Rectal smooth muscle tissue (tissue), 1 donor: ENCODE measurements at regions not wholly inside any gene's neighbourhood (a gene's known extent, or its start where the extent isn't known, plus 50 kb on each side); places are given as distances from the start of the nearest gene placed in this dataset.

Experiments used
- H3K27ac ChIP-seq: one replicate; pipeline ENCODE4 v1.7.0; 2013; ENCODE audit warnings: low read depth, low read length, inconsistent platforms
- H3K27me3 ChIP-seq: one replicate; pipeline ENCODE4 v1.7.0; 2013; ENCODE audit warnings: low read length; ENCODE audit not compliant: control insufficient read depth, insufficient read depth
- H3K36me3 ChIP-seq: one replicate; pipeline ENCODE4 v1.7.0; 2013; ENCODE audit warnings: low read length; ENCODE audit not compliant: control insufficient read depth, insufficient read depth
- H3K4me1 ChIP-seq: one replicate; pipeline ENCODE4 v1.7.0; 2013; ENCODE audit warnings: low read length; ENCODE audit not compliant: control insufficient read depth, insufficient read depth
- H3K4me3 ChIP-seq: one replicate; pipeline ENCODE4 v1.7.0; 2013; ENCODE audit warnings: low read length
- H3K9ac ChIP-seq: one replicate; pipeline ENCODE4 v1.7.0; 2013; ENCODE audit warnings: low read length

- Histone ChIP-seq H3K36me3 (no peaks in the 10 kb centered on the region), H3K9ac (no peak overlapping the region), H3K4me1 (no peaks in the 10 kb centered on the region), H3K27ac (no peak overlapping the region), H3K27me3 (no peaks in the 10 kb centered on the region), H3K4me3 (no peak overlapping the region)
These were observed 571.8 kb upstream of the IL12A start for GRCh38 chr3:159416856-159417255.

- Histone ChIP-seq H3K4me1 (no peaks in the 10 kb centered on the region), H3K36me3 (no peaks in the 10 kb centered on the region), H3K27me3 (no peaks in the 10 kb centered on the region), H3K27ac (no peak overlapping the region), H3K9ac (no peak overlapping the region), H3K4me3 (no peak overlapping the region)
These were observed 570.9 kb upstream of the IL12A start for GRCh38 chr3:159417761-159418160.

DNA sequence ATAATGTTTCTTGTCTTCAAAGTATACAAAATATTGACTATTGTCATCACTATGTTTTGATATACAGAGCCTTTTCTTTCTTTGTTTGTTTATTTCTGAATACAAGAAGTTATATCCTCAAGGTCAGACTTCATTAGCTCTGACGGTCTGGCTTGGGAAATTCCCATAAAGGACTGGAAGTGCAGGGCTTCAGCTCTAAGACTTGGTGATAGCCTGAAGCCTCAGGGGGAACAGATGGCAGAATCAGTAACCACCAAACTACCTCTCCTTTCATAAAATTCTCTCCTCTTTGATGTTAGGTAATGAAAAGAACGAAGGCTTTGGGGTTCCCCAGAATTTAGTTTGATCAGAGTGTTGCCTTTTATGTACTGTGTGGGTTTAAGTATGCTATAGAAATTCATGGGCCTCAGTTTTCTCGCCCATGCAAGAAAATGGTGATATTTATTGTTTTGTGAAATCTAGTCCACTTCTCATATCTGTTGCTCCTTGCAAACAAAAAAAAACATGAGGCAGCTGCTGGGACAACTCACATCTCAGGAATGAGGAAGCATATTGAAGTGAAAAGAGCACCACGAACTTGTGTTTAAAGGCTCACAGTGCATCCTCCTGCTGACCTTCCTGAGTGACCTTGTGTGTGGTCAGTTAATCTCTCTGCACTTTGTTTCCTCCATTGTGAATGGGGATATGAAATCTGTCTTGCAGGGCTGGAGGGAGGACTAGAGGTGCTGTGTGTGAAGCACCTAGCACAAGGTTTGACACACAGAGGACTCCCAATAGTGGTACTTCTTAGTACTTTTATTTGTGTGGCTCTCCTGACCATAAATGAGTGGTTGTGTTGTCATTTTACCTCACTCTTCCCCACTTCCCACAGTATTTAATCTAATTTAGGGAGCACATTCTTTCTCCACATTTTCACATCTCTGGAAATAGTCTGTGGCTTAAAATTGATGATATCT, 569.8 kb upstream of the IL12A start:
- H3K4me3 ChIP-seq: no peak overlapping the region
- no peaks in the 10 kb centered on the region for H3K36me3 ChIP-seq
- no peak overlapping the region for H3K9ac ChIP-seq
- H3K27me3 ChIP-seq: no peaks in the 10 kb centered on the region
- H3K4me1 ChIP-seq: no peaks in the 10 kb centered on the region
- no peak overlapping the region for H3K27ac ChIP-seq

- Histone ChIP-seq H3K4me1 (no peaks in the 10 kb centered on the region), H3K27me3 (no peaks in the 10 kb centered on the region), H3K36me3 (no peaks in the 10 kb centered on the region), H3K9ac (no peak overlapping the region), H3K27ac (no peak overlapping the region), H3K4me3 (no peak overlapping the region)
These were observed 558.9 kb upstream of the IL12A start for GRCh38 chr3:159429702-159430101.

GRCh38 chr3:159432682-159433340, 555.8 kb upstream of the IL12A start:
- no peaks in the 10 kb centered on the region for H3K4me1 ChIP-seq
- H3K27me3 ChIP-seq: no peaks in the 10 kb centered on the region
- H3K9ac ChIP-seq: no peak overlapping the region
- H3K27ac ChIP-seq: no peak overlapping the region
- H3K4me3 ChIP-seq: no peak overlapping the region
- H3K36me3 ChIP-seq: no peaks in the 10 kb centered on the region

- Histone ChIP-seq H3K27me3 (no peaks in the 10 kb centered on the region), H3K4me3 (no peak overlapping the region), H3K27ac (no peak overlapping the region), H3K4me1 (no peaks in the 10 kb centered on the region), H3K9ac (no peak overlapping the region), H3K36me3 (no peaks in the 10 kb centered on the region)
These were observed 549.3 kb upstream of the IL12A start for GRCh38 chr3:159439346-159439745.

GRCh38 chr3:159441279-159441678, 547.4 kb upstream of the IL12A start:
- Histone ChIP-seq H3K4me1 (no peaks in the 10 kb centered on the region), H3K4me3 (no peak overlapping the region), H3K36me3 (no peaks in the 10 kb centered on the region), H3K9ac (no peak overlapping the region), H3K27ac (no peak overlapping the region), H3K27me3 (no peaks in the 10 kb centered on the region)

DNA sequence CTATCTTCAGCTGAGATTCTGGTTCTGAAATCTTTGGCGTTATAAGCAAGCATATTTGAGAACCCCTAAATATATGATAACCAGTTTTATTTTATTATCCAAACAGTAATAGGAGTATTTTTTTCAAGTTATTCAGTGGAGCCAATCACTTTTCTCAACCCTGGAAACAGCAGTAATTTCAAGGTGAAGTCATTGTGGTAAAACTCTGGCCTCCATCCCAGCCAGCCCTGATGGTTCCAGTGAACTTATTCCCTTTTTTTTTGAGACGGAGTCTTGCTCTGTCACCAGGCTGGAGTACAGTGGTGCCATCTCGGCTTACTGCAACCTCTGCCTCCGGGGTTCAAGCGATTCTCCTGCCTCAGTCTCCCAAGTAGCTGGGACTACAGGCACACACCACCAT, 545.4 kb upstream of the IL12A start:
- Histone ChIP-seq H3K27me3 (no peaks in the 10 kb centered on the region), H3K4me3 (no peak overlapping the region), H3K36me3 (no peaks in the 10 kb centered on the region), H3K4me1 (no peaks in the 10 kb centered on the region), H3K27ac (no peak overlapping the region), H3K9ac (no peak overlapping the region)

DNA sequence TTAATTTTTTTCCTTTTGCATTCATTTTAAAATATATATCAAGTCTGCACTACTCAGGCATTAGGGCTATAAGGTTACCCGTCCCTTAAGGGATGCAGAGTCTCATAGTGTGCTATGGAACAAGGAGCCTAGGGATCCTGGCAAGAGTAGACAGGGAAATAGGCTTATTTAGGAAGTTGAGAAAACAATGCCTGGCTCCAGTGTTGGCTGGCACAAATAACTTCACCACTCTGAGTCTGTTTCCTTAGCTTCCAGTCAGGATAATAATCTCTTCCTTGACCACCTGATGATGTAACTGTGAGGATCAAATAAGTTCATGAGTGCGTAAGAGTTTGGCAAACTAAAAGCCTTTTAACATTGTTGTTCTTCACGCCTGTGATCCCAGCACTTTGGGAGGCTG, 540.8 kb upstream of the IL12A start:
- Histone ChIP-seq H3K4me3 (no peak overlapping the region), H3K9ac (no peak overlapping the region), H3K36me3 (no peaks in the 10 kb centered on the region), H3K27ac (no peak overlapping the region), H3K27me3 (no peaks in the 10 kb centered on the region), H3K4me1 (no peaks in the 10 kb centered on the region)

- no peak overlapping the region for H3K4me3 ChIP-seq
- H3K27me3 ChIP-seq: no peaks in the 10 kb centered on the region
- no peak overlapping the region for H3K9ac ChIP-seq
- no peaks in the 10 kb centered on the region for H3K4me1 ChIP-seq
- no peak overlapping the region for H3K27ac ChIP-seq
- no peaks in the 10 kb centered on the region for H3K36me3 ChIP-seq
These were observed 539.7 kb upstream of the IL12A start for GRCh38 chr3:159448902-159449301.

DNA sequence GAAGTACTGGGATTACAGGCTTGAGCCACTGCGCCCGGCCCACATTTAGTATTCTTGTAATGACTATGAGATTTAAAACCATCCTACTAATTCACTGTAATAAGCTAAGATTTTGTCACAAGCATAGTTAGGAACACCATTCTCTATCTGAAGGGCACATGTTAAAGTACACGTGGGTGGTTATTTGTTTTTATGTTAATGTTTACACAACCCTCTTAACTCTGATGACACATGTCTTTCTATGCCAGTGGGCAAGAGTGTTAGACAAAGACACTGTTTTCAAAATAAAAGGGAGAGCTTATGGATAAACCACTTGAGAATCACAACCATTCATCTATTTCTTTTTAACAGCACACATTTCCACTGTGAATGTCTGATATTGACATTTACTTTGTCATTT, 537.6 kb upstream of the IL12A start:
- H3K4me1 ChIP-seq: no peaks in the 10 kb centered on the region
- no peak overlapping the region for H3K9ac ChIP-seq
- H3K27me3 ChIP-seq: no peaks in the 10 kb centered on the region
- H3K27ac ChIP-seq: no peak overlapping the region
- no peaks in the 10 kb centered on the region for H3K36me3 ChIP-seq
- H3K4me3 ChIP-seq: no peak overlapping the region

DNA sequence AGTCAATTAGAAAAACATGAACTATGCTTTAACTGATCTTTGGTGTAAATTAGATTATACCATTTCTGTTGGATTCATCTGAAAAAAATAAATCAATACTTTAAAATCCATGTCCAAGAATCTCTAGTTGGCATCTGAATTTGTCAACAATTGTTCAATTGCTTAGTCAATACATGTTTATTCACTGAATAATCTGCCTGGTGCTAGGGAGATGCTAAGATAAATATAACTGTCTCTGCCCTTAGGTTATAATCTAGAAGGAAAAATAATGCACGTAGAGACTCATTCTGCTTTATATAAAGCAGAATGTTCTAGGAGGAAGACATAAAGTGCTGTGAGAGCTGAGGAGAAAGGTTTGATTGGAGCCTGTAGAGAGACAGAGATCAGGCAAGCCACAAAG, 537.2 kb upstream of the IL12A start:
- H3K27me3 ChIP-seq: no peaks in the 10 kb centered on the region
- no peak overlapping the region for H3K4me3 ChIP-seq
- H3K27ac ChIP-seq: no peak overlapping the region
- no peaks in the 10 kb centered on the region for H3K36me3 ChIP-seq
- no peak overlapping the region for H3K9ac ChIP-seq
- no peaks in the 10 kb centered on the region for H3K4me1 ChIP-seq

DNA sequence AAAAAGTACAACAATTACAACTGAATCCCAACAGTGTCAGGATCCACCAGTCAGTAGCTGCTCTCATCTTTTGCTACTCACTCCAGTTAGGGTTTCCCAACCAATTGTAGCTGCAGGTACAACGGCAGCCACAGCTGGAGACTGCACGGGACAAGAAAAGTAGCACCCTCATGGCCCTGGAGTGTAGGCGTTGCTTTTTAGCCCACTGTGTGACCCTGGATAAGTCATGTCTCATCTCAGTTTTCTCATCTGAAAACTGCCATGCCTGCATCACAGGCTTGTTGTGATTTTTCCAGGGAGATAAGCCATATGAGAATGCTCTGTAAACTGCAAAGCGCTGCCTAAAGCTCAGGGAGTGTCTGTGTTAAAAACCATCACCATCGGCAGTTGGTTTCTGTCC, 535.6 kb upstream of the IL12A start:
- Histone ChIP-seq H3K4me1 (no peaks in the 10 kb centered on the region), H3K36me3 (no peaks in the 10 kb centered on the region), H3K27ac (no peak overlapping the region), H3K4me3 (no peak overlapping the region), H3K9ac (no peak overlapping the region), H3K27me3 (no peaks in the 10 kb centered on the region)
